SK-N-SH treated with all-trans-retinoic acid at 6 μM for 48 hours (cell line): ENCODE measurements at regions not wholly inside any gene's neighbourhood (a gene's known extent, or its start where the extent isn't known, plus 50 kb on each side); places are given as distances from the start of the nearest gene placed in this dataset.

Source experiments
- ATAC-seq: fragments of 200-7000 bp; cut with Tn5 transposase; 3 replicates; pipeline ENCODE4 v1.9.1; 2020; ENCODE audit warnings: mild to moderate bottlenecking, moderate library complexity
- ARNTL ChIP-seq: fragments of 450-650 bp; formaldehyde crosslinking; IDR thresholded peaks from 2 replicates; pipeline ENCODE4 v1.5.0; 2020; ENCODE audit warnings: low read depth, mild to moderate bottlenecking, moderate library complexity, borderline replicate concordance
- BACH2 ChIP-seq: fragments of 250-450 bp; sonication (Bioruptor Pico); IDR thresholded peaks from 2 replicates; pipeline ENCODE4 v1.9.0; 2021; ENCODE audit warnings: mild to moderate bottlenecking, borderline replicate concordance
- CREB5 ChIP-seq: fragments of 250-450 bp; sonication (Bioruptor Pico); IDR thresholded peaks from 2 replicates; pipeline ENCODE4 v1.5.1; 2020; ENCODE audit warnings: low read depth, mild to moderate bottlenecking, moderate library complexity
- CSDC2 ChIP-seq: fragments of 250-450 bp; sonication (Bioruptor Pico); IDR thresholded peaks from 2 replicates; pipeline ENCODE4 v1.5.0; 2020; ENCODE audit warnings: mild to moderate bottlenecking, moderate library complexity
- ISL1 ChIP-seq: fragments of 250-450 bp; sonication (Bioruptor Pico); IDR thresholded peaks from 2 replicates; pipeline ENCODE4 v2.1.2; 2022; ENCODE audit warnings: mild to moderate bottlenecking, moderate library complexity
- POU6F1 ChIP-seq: fragments of 250-450 bp; sonication (Bioruptor Pico); IDR thresholded peaks from 2 replicates; pipeline ENCODE4 v1.8.0; 2021; ENCODE audit warnings: low read depth, mild to moderate bottlenecking, moderate library complexity, borderline replicate concordance
- PPARA ChIP-seq: fragments of 250-450 bp; sonication (Bioruptor Pico); IDR thresholded peaks from 2 replicates; pipeline ENCODE4 v1.5.0; 2020; ENCODE audit warnings: mild to moderate bottlenecking, borderline replicate concordance
- RARB ChIP-seq: fragments of 250-450 bp; sonication (Bioruptor Pico); IDR thresholded peaks from 2 replicates; pipeline ENCODE4 v1.8.0; 2021; ENCODE audit warnings: mild to moderate bottlenecking, moderate library complexity
- SNAI2 ChIP-seq: fragments of 250-450 bp; sonication (Bioruptor Pico); IDR thresholded peaks from 2 replicates; pipeline ENCODE4 v1.5.0; 2020; ENCODE audit warnings: mild to moderate bottlenecking, moderate library complexity
- TCF4 ChIP-seq: fragments of 250-450 bp; sonication (Bioruptor Pico); IDR thresholded peaks from 2 replicates; pipeline ENCODE4 v1.8.0; 2021; ENCODE audit warnings: mild to moderate bottlenecking, moderate library complexity, borderline replicate concordance
- TOX ChIP-seq: fragments of 250-450 bp; sonication (Bioruptor Pico); IDR thresholded peaks from 2 replicates; pipeline ENCODE4 v1.8.0; 2021; ENCODE audit warnings: mild to moderate bottlenecking, moderate library complexity, borderline replicate concordance
- TSHZ2 ChIP-seq: fragments of 250-450 bp; sonication (Bioruptor Pico); IDR thresholded peaks from 2 replicates; pipeline ENCODE4 v1.5.0; 2020; ENCODE audit warnings: mild to moderate bottlenecking, moderate library complexity
- ZFP3 ChIP-seq: fragments of 250-450 bp; sonication (Bioruptor Pico); IDR thresholded peaks from 2 replicates; pipeline ENCODE4 v1.5.0; 2020; ENCODE audit warnings: mild to moderate bottlenecking, moderate library complexity
- ZFP30 ChIP-seq: fragments of 450-650 bp; formaldehyde crosslinking; IDR thresholded peaks from 2 replicates; pipeline ENCODE4 v1.5.0; 2022; ENCODE audit warnings: mild to moderate bottlenecking, moderate library complexity
- ZNF565 ChIP-seq: fragments of 450-650 bp; formaldehyde crosslinking; conservative IDR thresholded peaks from 2 replicates; pipeline ENCODE4 v1.5.0; 2020; ENCODE audit warnings: low read depth, mild to moderate bottlenecking, moderate library complexity
- ZNF70 ChIP-seq: fragments of 450-650 bp; formaldehyde crosslinking; IDR thresholded peaks from 2 replicates; pipeline ENCODE4 v1.5.0; 2020; ENCODE audit warnings: mild to moderate bottlenecking, moderate library complexity
- ZNF8 ChIP-seq: fragments of 450-650 bp; formaldehyde crosslinking; IDR thresholded peaks from 2 replicates; pipeline ENCODE4 v1.5.0; 2020; ENCODE audit warnings: mild to moderate bottlenecking, moderate library complexity
- TF ChIP-seq, protein P1 (sequence below): fragments of 250-450 bp; sonication (Bioruptor Pico); IDR thresholded peaks from 2 replicates; pipeline ENCODE4 v1.5.1; 2021; ENCODE audit warnings: mild to moderate bottlenecking, moderate library complexity
- TF ChIP-seq, protein P2 (sequence below): fragments of 250-450 bp; sonication (Bioruptor Pico); IDR thresholded peaks from 2 replicates; pipeline ENCODE4 v1.8.0; 2020; ENCODE audit warnings: mild to moderate bottlenecking, moderate library complexity, borderline replicate concordance

GRCh38 chr11:27898166-27898565, 197.9 kb upstream of the BDNF start (continued):
- TF ChIP-seq, protein P1, sequence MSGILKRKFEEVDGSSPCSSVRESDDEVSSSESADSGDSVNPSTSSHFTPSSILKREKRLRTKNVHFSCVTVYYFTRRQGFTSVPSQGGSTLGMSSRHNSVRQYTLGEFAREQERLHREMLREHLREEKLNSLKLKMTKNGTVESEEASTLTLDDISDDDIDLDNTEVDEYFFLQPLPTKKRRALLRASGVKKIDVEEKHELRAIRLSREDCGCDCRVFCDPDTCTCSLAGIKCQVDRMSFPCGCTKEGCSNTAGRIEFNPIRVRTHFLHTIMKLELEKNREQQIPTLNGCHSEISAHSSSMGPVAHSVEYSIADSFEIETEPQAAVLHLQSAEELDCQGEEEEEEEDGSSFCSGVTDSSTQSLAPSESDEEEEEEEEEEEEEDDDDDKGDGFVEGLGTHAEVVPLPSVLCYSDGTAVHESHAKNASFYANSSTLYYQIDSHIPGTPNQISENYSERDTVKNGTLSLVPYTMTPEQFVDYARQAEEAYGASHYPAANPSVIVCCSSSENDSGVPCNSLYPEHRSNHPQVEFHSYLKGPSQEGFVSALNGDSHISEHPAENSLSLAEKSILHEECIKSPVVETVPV (CRISPR knock-in tag), result no peak
- no peak for TF ChIP-seq TSHZ2 (CRISPR knock-in tag)
- TF ChIP-seq TOX (CRISPR knock-in tag), result no peak

DNA sequence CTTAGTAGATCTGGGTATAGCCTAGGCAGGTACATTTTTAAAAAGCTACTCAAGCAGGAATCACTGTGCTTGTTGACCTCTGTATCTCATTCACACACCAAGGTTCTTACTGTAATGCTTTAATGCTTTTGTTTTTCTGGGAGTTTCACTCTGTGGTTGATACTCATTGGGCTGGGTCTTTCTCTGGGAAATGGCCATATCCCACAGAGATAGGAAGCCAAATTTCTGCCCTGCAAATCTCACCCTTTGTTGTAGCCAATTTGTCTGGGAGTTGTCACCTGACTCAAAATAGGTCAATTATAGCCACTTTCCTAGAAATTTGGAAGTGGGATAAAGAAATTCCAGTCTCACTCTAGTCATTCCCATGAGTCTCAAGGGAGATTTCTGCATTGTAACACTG, 195.8 kb upstream of the BDNF start:
- no peak for ATAC-seq
- no peak for TF ChIP-seq ZNF70 (CRISPR knock-in tag)
- TF ChIP-seq CREB5 (CRISPR knock-in tag), result no peak
- TF ChIP-seq, protein P2, sequence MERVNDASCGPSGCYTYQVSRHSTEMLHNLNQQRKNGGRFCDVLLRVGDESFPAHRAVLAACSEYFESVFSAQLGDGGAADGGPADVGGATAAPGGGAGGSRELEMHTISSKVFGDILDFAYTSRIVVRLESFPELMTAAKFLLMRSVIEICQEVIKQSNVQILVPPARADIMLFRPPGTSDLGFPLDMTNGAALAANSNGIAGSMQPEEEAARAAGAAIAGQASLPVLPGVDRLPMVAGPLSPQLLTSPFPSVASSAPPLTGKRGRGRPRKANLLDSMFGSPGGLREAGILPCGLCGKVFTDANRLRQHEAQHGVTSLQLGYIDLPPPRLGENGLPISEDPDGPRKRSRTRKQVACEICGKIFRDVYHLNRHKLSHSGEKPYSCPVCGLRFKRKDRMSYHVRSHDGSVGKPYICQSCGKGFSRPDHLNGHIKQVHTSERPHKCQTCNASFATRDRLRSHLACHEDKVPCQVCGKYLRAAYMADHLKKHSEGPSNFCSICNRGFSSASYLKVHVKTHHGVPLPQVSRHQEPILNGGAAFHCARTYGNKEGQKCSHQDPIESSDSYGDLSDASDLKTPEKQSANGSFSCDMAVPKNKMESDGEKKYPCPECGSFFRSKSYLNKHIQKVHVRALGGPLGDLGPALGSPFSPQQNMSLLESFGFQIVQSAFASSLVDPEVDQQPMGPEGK, result no peak
- no peak for TF ChIP-seq TSHZ2 (CRISPR knock-in tag)
- TF ChIP-seq SNAI2, result no peak
- no peak for TF ChIP-seq RARB (CRISPR knock-in tag)

DNA sequence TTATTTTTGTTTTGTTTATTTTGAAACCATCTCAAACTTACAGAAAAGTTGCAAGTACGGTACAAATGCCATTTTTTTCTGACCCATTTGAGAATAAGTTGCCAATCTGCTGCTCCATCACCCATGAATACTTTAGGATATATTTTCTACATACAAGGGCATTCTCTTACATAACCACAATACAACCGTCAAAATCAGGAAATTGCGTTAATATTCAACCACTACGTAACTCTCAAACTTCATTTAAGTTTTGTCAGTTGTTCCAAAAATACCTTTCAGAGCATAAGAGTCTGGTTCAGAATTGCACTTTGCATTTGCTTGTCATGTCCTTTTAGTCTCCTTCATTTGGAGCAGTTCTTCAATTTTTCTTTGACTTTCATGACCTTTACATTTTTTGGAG, 194.3 kb upstream of the BDNF start:
- no peak for ATAC-seq
- TF ChIP-seq ARNTL (CRISPR knock-in tag) (no peak), ZNF565 (CRISPR knock-in tag) (no peak), TSHZ2 (CRISPR knock-in tag) (no peak), PPARA (CRISPR knock-in tag) (no peak), SNAI2 (no peak), ZFP30 (CRISPR knock-in tag) (no peak), POU6F1 (CRISPR knock-in tag) (no peak), ZNF70 (CRISPR knock-in tag) (no peak), ZFP3 (CRISPR knock-in tag) (no peak), ZNF8 (no peak), CREB5 (CRISPR knock-in tag) (no peak), TCF4 (no peak), BACH2 (CRISPR knock-in tag) (no peak), ISL1 (CRISPR knock-in tag) (no peak), RARB (CRISPR knock-in tag) (no peak), TOX (CRISPR knock-in tag) (no peak), CSDC2 (CRISPR knock-in tag) (no peak)
- TF ChIP-seq, protein P1 (CRISPR knock-in tag), result no peak
